Adipocyte (in vitro differentiated cells): ENCODE measurements at regions not wholly inside any gene's neighbourhood (a gene's known extent, or its start where the extent isn't known, plus 50 kb on each side); places are given as distances from the start of the nearest gene placed in this dataset.

Experiments
- DNase-seq: peaks from one replicate; pipeline ENCODE4 v3.0.0-alpha.2; 2015; ENCODE audit warnings: low read depth
- H3K27me3 ChIP-seq: replicated peaks from 2 replicates; pipeline ENCODE4 v1.7.0; 2013; ENCODE audit warnings: mild to moderate bottlenecking, low read length, moderate library complexity; ENCODE audit not compliant: control insufficient read depth, insufficient read depth
- H3K36me3 ChIP-seq: 2 replicates; pipeline ENCODE4 v1.7.0; 2013; ENCODE audit warnings: low read length, mild to moderate bottlenecking, moderate library complexity; ENCODE audit not compliant: control insufficient read depth, insufficient read depth, severe bottlenecking
- H3K4me1 ChIP-seq: 2 replicates; pipeline ENCODE4 v1.7.0; 2013; ENCODE audit warnings: mild to moderate bottlenecking, low read length, moderate library complexity; ENCODE audit not compliant: control insufficient read depth, insufficient read depth
- H3K4me3 ChIP-seq: 2 replicates; pipeline ENCODE4 v1.7.0; 2013; ENCODE audit warnings: mild to moderate bottlenecking, low read length, moderate library complexity
- H3K9ac ChIP-seq: 2 replicates; pipeline ENCODE4 v1.7.0; 2013; ENCODE audit warnings: mild to moderate bottlenecking, low read length, moderate library complexity
- H3K9me3 ChIP-seq: 2 replicates; pipeline ENCODE4 v1.7.0; 2013; ENCODE audit warnings: mild to moderate bottlenecking, low read length, moderate library complexity; ENCODE audit not compliant: control insufficient read depth

GRCh38 chr17:49910094-49910857 lies 58.7 kb upstream of the DLX4 start:
- no peaks in the 10 kb centered on the region for H3K4me1 ChIP-seq
- no peak overlapping the region for H3K9ac ChIP-seq
- no peak overlapping the region for H3K4me3 ChIP-seq
- peak; percentile 6 for DNase-seq
- no peaks in the 10 kb centered on the region for H3K9me3 ChIP-seq
- peaks cover 47% of the 10 kb centered on the region for H3K27me3 ChIP-seq
- no peaks in the 10 kb centered on the region for H3K36me3 ChIP-seq

- Histone ChIP-seq H3K9ac (no peak overlapping the region), H3K4me3 (no peak overlapping the region), H3K9me3 (no peaks in the 10 kb centered on the region), H3K27me3 (peaks cover 46% of the 10 kb centered on the region), H3K36me3 (no peaks in the 10 kb centered on the region), H3K4me1 (no peaks in the 10 kb centered on the region)
- DNase-seq, result no peak
Observed at GRCh38 chr17:49910858-49911204, 58.2 kb upstream of the DLX4 start.

GRCh38 chr17:49911719-49912118 lies 57.3 kb upstream of the DLX4 start:
- Histone ChIP-seq H3K4me1 (no peaks in the 10 kb centered on the region), H3K9me3 (no peaks in the 10 kb centered on the region), H3K27me3 (peaks cover 46% of the 10 kb centered on the region)

GRCh38 chr17:49913226-49914095 lies 55.5 kb upstream of the DLX4 start:
- Histone ChIP-seq H3K9ac (no peak overlapping the region), H3K4me1 (no peaks in the 10 kb centered on the region), H3K4me3 (no peak overlapping the region), H3K27me3 (peaks cover 34% of the 10 kb centered on the region), H3K9me3 (no peaks in the 10 kb centered on the region), H3K36me3 (no peaks in the 10 kb centered on the region)
- no peak for DNase-seq

More at GRCh38 chr17:49911719-49912118, 57.3 kb upstream of the DLX4 start:
- H3K4me3 ChIP-seq, result no peak overlapping the region
- no peak overlapping the region for H3K9ac ChIP-seq
- H3K36me3 ChIP-seq, result no peaks in the 10 kb centered on the region
- DNase-seq, result no peak

GRCh38 chr17:49914096-49914490 lies 54.9 kb upstream of the DLX4 start:
- DNase-seq, result no peak
- H3K4me1 ChIP-seq, result no peaks in the 10 kb centered on the region
- no peaks in the 10 kb centered on the region for H3K36me3 ChIP-seq
- H3K9me3 ChIP-seq, result no peaks in the 10 kb centered on the region
- H3K27me3 ChIP-seq, result peaks cover 32% of the 10 kb centered on the region
- no peak overlapping the region for H3K4me3 ChIP-seq
- no peak overlapping the region for H3K9ac ChIP-seq

GRCh38 chr17:49914664-49915063 lies 54.3 kb upstream of the DLX4 start:
- no peak overlapping the region for H3K9ac ChIP-seq
- H3K4me1 ChIP-seq, result no peaks in the 10 kb centered on the region
- no peak for DNase-seq
- no peaks in the 10 kb centered on the region for H3K36me3 ChIP-seq
- no peaks in the 10 kb centered on the region for H3K9me3 ChIP-seq
- no peak overlapping the region for H3K4me3 ChIP-seq
- H3K27me3 ChIP-seq, result peaks cover 26% of the 10 kb centered on the region

- Histone ChIP-seq H3K9ac (no peak overlapping the region), H3K27me3 (peaks cover 21% of the 10 kb centered on the region), H3K36me3 (no peaks in the 10 kb centered on the region), H3K4me3 (no peak overlapping the region), H3K4me1 (no peaks in the 10 kb centered on the region), H3K9me3 (no peaks in the 10 kb centered on the region)
- DNase-seq, result no peak
Observed at GRCh38 chr17:49915260-49915659, 53.7 kb upstream of the DLX4 start.

- peaks cover 18% of the 10 kb centered on the region for H3K27me3 ChIP-seq
- no peak overlapping the region for H3K9ac ChIP-seq
- no peak overlapping the region for H3K4me3 ChIP-seq
- H3K4me1 ChIP-seq, result no peaks in the 10 kb centered on the region
- DNase-seq, result no peak
- no peaks in the 10 kb centered on the region for H3K36me3 ChIP-seq
- no peaks in the 10 kb centered on the region for H3K9me3 ChIP-seq
Observed at GRCh38 chr17:49915670-49916069, 53.3 kb upstream of the DLX4 start.

- Histone ChIP-seq H3K4me3 (no peak overlapping the region), H3K9ac (no peak overlapping the region), H3K36me3 (no peaks in the 10 kb centered on the region), H3K27me3 (peaks cover 10% of the 10 kb centered on the region), H3K4me1 (no peaks in the 10 kb centered on the region), H3K9me3 (no peaks in the 10 kb centered on the region)
- no peak for DNase-seq
Observed at GRCh38 chr17:49916854-49917515, 52.0 kb upstream of the DLX4 start.

GRCh38 chr17:49918591-49918990 lies 50.4 kb upstream of the DLX4 start:
- Histone ChIP-seq H3K27me3 (peaks cover 18% of the 10 kb centered on the region), H3K9ac (no peak overlapping the region), H3K36me3 (no peaks in the 10 kb centered on the region), H3K4me3 (no peak overlapping the region), H3K4me1 (no peaks in the 10 kb centered on the region), H3K9me3 (no peaks in the 10 kb centered on the region)
- DNase-seq, result no peak
